Suprapubic skin (tissue), 4 donors: ENCODE measurements at regions not wholly inside any gene's neighbourhood (a gene's known extent, or its start where the extent isn't known, plus 50 kb on each side); places are given as distances from the start of the nearest gene placed in this dataset.

Source experiments
- DNase-seq, 2 donors: peaks; one replicate each; pipeline ENCODE4 v3.0.0-alpha.2; 2019; ENCODE audit warnings: low spot score in 2 of 2
- H3K27ac ChIP-seq: fragments of 200-600 bp; sonication (generic); one replicate; pipeline ENCODE4 v1.5.1; 2019
- H3K27me3 ChIP-seq: fragments of 200-600 bp; sonication (generic); one replicate; pipeline ENCODE4 v1.5.1; 2019
- H3K36me3 ChIP-seq: fragments of 200-600 bp; sonication (generic); one replicate; pipeline ENCODE4 v1.5.1; 2019
- H3K4me1 ChIP-seq: fragments of 200-600 bp; sonication (generic); one replicate; pipeline ENCODE4 v1.5.1; 2019
- H3K4me3 ChIP-seq: fragments of 200-600 bp; sonication (generic); one replicate; pipeline ENCODE4 v1.5.1; 2019; ENCODE audit warnings: mild to moderate bottlenecking
- H3K9me3 ChIP-seq: fragments of 200-600 bp; sonication (generic); one replicate; pipeline ENCODE4 v1.5.1; 2019
- EP300 ChIP-seq: sonication (generic); formaldehyde crosslinking; IDR thresholded peaks from one replicate; pipeline ENCODE4 v1.6.1; 2017; ENCODE audit warnings: antibody characterized with exemption
- POLR2A ChIP-seq, 2 donors: fragments of 450-650 bp; IDR thresholded peaks; one replicate each; pipeline ENCODE4 v1.6.1; 2017; ENCODE audit warnings: antibody characterized with exemption in 2 of 2, mild to moderate bottlenecking in 2 of 2, moderate library complexity in 2 of 2
- POLR2AphosphoS5 ChIP-seq, 3 donors: sonication (generic); formaldehyde crosslinking; IDR thresholded peaks; one replicate each; pipeline ENCODE4 v1.6.1; 2017; ENCODE audit warnings: antibody characterized with exemption in 3 of 3
- WGBS: methylation state at CpG from one replicate; pipeline ENCODE4 v1.1.5; 2018; 5-methylcytosine and 5-hydroxymethylcytosine counted together
- TF ChIP-seq, protein P1 (sequence below), 2 donors: fragments of 200-600 bp in 1 of 2; fragments of 450-650 bp in 1 of 2; sonication (generic) in 1 of 2; IDR thresholded peaks; one replicate each; pipeline ENCODE4 v1.5.1; 2016 to 2019; ENCODE audit warnings: antibody characterized with exemption in 2 of 2, mild to moderate bottlenecking in 1 of 2, moderate library complexity in 1 of 2

DNA sequence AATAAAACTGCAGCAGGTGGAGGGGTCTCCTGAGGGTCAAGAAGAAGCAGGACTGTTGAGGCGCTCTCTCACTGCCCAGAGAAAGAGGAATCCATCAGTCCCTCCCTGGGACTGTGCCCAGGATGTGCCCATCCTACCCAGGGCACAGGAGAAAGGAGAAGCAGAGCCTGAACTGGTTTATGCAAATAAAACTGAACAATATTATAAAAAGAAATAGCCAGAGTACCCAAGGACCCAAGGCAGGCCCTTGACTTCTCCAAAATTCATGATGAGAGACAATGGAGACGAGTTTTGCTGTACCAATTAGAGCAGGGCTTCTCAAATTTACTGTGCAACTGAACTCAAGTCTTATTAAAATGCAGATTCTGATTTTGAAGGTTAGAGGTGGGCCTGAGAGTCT lies 211.0 kb downstream of the IGSF11 start:
- 70% methylated on average over 2 of the region's 2 CpGs for WGBS
- DNase-seq: no peak
- H3K27ac ChIP-seq: no peak overlapping the region
- H3K36me3 ChIP-seq: no peaks in the 10 kb centered on the region
- H3K4me1 ChIP-seq: no peaks in the 10 kb centered on the region
- no peaks in the 10 kb centered on the region for H3K9me3 ChIP-seq
- no peak for TF ChIP-seq POLR2A (IDR thresholded peaks at IDR 0.05)
- TF ChIP-seq, protein P1, sequence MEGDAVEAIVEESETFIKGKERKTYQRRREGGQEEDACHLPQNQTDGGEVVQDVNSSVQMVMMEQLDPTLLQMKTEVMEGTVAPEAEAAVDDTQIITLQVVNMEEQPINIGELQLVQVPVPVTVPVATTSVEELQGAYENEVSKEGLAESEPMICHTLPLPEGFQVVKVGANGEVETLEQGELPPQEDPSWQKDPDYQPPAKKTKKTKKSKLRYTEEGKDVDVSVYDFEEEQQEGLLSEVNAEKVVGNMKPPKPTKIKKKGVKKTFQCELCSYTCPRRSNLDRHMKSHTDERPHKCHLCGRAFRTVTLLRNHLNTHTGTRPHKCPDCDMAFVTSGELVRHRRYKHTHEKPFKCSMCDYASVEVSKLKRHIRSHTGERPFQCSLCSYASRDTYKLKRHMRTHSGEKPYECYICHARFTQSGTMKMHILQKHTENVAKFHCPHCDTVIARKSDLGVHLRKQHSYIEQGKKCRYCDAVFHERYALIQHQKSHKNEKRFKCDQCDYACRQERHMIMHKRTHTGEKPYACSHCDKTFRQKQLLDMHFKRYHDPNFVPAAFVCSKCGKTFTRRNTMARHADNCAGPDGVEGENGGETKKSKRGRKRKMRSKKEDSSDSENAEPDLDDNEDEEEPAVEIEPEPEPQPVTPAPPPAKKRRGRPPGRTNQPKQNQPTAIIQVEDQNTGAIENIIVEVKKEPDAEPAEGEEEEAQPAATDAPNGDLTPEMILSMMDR (IDR thresholded peaks at IDR 0.05): no peak
- TF ChIP-seq POLR2AphosphoS5 (IDR thresholded peaks at IDR 0.05): no peak
- no peak for TF ChIP-seq EP300
- no peaks in the 10 kb centered on the region for H3K27me3 ChIP-seq
- no peak overlapping the region for H3K4me3 ChIP-seq

DNA sequence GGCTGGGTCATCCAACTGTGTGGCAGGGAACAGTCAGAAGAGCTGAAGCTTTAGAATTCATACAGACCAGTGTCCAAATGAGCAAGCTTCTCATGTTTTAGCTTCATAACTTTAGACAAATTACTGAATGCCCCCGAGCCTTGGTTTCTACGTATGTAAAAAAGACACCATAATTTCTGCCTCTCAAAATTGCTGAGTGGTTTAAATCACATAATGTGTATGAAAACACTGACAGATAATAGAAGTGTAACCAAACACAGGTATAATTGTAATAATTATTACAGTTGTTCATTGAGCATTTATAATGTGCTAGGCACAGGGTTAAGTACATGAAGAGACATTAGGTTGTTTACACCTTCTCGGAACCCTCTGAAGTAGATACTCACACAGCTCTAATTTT lies 207.2 kb downstream of the IGSF11 start:
- Histone ChIP-seq H3K27ac (no peak overlapping the region), H3K4me3 (no peak overlapping the region), H3K36me3 (no peaks in the 10 kb centered on the region), H3K4me1 (no peaks in the 10 kb centered on the region), H3K9me3 (no peaks in the 10 kb centered on the region), H3K27me3 (no peaks in the 10 kb centered on the region)
- TF ChIP-seq POLR2AphosphoS5 (IDR thresholded peaks at IDR 0.05): no peak
- TF ChIP-seq, protein P1 (IDR thresholded peaks at IDR 0.05): no peak
- no peak for TF ChIP-seq POLR2A (IDR thresholded peaks at IDR 0.05)
- TF ChIP-seq EP300: no peak
- 75% methylated on average over 3 of the region's 3 CpGs for WGBS
- no peak for DNase-seq

DNA sequence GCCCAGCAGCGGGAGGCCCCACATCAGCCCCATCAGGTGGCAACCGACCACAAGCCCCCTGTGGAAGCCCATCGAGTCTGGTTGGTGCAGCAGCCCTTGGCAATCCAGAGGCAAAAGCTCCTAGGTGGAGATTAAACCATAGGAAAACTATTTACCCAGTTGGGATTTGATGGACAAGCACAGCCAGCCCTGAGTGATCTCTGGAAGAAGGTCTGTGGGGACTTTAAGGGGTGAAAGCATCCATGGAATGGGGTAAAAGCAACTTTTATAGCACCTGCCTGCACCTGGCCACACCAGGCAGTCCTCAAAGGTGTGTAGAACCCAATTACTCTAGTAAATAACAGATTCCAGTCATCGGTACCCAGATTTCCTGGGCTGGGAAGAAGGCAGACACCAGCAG lies 206.3 kb downstream of the IGSF11 start:
- H3K4me1 ChIP-seq: no peaks in the 10 kb centered on the region
- H3K27ac ChIP-seq: no peak overlapping the region
- no peak overlapping the region for H3K4me3 ChIP-seq
- H3K36me3 ChIP-seq: no peaks in the 10 kb centered on the region
- TF ChIP-seq EP300 (no peak), POLR2AphosphoS5 (IDR thresholded peaks at IDR 0.05) (no peak), POLR2A (IDR thresholded peaks at IDR 0.05) (no peak)
- TF ChIP-seq, protein P1 (IDR thresholded peaks at IDR 0.05): no peak
- WGBS: 61% methylated on average over 4 of the region's 4 CpGs
- no peak for DNase-seq
- H3K27me3 ChIP-seq: no peaks in the 10 kb centered on the region
- no peaks in the 10 kb centered on the region for H3K9me3 ChIP-seq

DNA sequence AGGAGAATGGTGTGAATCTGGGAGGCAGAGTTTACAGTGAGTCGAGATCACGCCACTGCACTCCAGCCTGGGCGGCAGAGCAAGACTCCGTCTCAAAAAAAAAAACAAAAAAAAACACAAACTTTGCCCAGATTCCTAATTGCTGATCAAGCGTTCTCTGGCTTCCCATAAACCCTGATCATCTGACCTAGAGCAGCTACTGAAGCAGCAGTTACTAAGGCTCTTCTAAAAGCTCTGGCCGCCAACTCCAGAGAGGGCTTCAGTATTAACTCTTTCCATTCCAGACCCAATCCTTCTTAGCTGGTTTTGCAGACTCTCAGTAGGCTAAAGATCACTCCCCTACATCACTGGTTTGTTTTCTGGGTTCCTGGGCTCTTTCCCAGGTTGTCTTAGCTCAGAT lies 201.6 kb downstream of the IGSF11 start:
- WGBS: 46% methylated on average over 6 of the region's 6 CpGs
- Histone ChIP-seq H3K9me3 (no peaks in the 10 kb centered on the region), H3K27ac (no peak overlapping the region), H3K36me3 (no peaks in the 10 kb centered on the region), H3K4me3 (no peak overlapping the region), H3K27me3 (no peaks in the 10 kb centered on the region), H3K4me1 (no peaks in the 10 kb centered on the region)
- DNase-seq: no peak
- no peak for TF ChIP-seq POLR2A (IDR thresholded peaks at IDR 0.05)
- TF ChIP-seq EP300: no peak
- TF ChIP-seq, protein P1 (IDR thresholded peaks at IDR 0.05): no peak
- no peak for TF ChIP-seq POLR2AphosphoS5 (IDR thresholded peaks at IDR 0.05)

DNA sequence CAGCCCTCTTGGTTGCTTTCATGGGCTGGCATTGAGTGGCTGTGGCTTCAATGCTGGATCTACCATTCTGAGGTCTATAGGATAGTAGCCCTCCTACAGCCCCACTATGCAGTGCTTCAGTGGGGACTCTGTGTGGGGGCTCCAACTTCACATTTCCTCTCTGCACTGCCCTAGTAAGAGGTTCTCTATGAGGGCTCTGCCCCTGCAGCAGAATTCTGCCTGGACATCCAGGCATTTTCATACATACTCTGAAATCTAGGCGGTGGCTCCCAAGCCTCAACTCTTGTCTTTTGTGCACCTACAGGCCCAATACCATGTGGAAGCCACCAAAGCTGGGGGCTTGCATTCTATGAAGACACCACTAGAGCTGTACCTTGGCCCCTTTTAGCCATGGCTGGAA lies 195.8 kb downstream of the IGSF11 start:
- Histone ChIP-seq H3K36me3 (no peaks in the 10 kb centered on the region), H3K4me1 (no peaks in the 10 kb centered on the region), H3K9me3 (peaks cover 13% of the 10 kb centered on the region), H3K27ac (no peak overlapping the region), H3K4me3 (no peak overlapping the region), H3K27me3 (no peaks in the 10 kb centered on the region)
- DNase-seq: no peak
- WGBS: 60% methylated on average over 1 of the region's 1 CpG
- no peak for TF ChIP-seq POLR2A (IDR thresholded peaks at IDR 0.05)
- TF ChIP-seq POLR2AphosphoS5 (IDR thresholded peaks at IDR 0.05): no peak
- TF ChIP-seq, protein P1 (IDR thresholded peaks at IDR 0.05): no peak
- no peak for TF ChIP-seq EP300
